Activated CD4-positive, alpha-beta T cell treated with anti-CD3 and anti-CD28 coated beads, Interleukin-2, amount 50 U/mL, for 16 hours (primary cell): ENCODE measurements at regions not wholly inside any gene's neighbourhood (a gene's known extent, or its start where the extent isn't known, plus 50 kb on each side); places are given as distances from the start of the nearest gene placed in this dataset.
"Not testable (repeated sequence)": the region's sequence is repeated elsewhere in the genome, so short reads cannot be mapped to it uniquely, and the experiment has no call there.

Experiments used
- DNase-seq: peaks from one replicate; pipeline ENCODE4 v3.0.0-alpha.2; 2020

DNA sequence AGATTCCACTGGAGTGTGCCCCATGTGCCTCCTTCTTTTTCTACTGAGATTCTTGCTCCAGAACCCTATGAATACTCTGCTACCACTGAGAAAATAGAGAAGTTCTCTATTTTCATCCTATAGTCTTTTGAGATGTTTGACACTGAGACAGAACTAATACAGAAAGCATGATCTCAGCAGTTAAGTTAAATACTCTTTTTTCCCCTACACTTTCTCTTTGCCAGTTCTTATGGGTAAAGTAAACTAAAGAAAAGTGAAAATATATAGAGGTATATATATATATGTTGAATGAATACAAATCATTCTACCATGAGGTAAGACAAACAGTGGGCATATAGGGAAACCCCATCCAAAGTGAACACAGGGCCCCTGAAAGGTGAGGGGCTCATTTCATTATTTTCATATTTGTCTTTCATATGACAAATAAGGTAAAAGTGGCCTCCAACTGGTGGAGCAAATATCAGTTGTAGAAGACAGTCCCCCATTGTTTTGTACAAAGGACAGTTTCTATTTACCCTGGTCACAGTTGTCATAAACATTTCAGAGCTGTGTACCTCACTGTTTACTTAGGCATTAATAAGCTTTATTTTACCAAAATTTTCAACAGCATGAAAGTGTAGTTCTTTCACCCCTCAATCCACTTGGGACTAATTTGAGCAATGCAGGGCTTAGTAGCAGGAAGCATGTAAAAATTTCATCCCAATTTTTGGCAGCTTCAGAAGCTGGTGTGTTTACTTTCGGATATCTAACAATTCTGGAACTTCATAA, 188.3 kb upstream of the MARCKS start:
- DNase-seq: no peak

DNA sequence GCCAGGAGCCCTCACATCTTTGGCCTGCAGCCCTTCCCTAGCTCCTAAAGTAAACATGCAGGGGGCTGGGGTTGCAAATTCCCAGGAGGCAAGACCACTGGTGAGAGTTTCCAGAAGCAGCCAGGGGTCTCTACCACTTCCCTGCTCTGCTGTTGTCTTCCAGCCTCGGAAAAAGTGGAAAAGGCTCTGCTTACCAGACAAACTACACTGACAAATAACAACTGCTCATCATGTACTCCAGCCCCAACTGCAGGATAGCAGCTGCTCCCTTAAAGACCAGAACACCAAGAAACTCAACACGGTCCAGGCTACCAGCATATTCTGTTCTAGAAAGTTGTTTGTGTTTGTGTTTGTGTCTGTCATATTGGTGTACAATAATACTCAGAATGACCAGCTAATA, 187.5 kb upstream of the MARCKS start:
- no peak for DNase-seq

GRCh38 chr6:113671421-113671820, 185.7 kb upstream of the MARCKS start:
- DNase-seq: no peak

DNA sequence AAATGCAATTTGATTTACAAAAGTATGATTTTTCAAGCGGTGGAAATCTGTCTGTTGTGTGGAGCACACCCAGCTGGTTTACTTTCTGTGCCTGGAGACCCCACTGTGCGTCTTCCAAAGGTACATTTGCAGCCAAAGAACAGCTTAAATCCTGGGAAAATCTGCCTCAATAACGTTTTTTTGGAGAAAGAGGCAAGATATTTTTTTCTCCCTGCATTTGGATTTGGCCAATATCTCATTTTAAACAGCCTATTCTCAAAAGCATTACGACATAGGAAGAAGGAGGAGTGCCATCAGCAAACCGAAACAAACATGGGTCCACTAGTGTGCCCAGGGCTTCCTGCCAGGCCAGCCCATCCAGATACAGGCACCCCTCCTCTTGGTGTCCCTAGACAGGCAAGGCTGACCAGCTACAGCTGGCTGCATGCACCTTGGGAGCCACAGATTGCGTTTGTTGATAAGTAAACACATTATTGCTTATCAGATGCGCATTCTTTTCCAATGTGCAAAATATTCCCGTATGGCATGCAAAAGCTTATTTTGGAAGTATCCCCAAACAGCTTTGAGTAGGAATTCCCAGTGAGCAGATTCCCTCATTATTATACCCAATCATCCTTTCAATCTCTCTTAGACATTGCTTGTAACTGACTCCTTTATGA, 184.5 kb upstream of the MARCKS start:
- no peak for DNase-seq

DNA sequence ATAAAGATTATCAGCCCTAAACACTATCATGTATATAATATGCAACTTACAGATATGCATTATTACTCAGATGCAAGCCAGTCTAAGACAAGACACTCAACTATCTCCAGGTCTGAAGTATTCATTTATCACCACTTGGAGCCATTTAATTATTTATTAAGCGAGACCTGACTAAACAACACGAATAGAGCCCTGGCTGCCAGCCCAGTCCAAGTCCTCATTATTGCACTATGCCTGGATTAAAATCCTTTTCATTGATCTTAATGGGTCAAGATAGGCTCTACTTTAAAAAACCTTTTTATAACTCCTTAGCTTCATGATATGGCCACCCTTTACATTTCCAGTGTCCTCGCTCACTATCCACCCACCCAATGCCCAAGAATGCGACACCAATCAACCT, 183.1 kb upstream of the MARCKS start:
- DNase-seq: no peak

- DNase-seq: no peak
These were observed 181.1 kb upstream of the MARCKS start for GRCh38 chr6:113676057-113676456.

DNA sequence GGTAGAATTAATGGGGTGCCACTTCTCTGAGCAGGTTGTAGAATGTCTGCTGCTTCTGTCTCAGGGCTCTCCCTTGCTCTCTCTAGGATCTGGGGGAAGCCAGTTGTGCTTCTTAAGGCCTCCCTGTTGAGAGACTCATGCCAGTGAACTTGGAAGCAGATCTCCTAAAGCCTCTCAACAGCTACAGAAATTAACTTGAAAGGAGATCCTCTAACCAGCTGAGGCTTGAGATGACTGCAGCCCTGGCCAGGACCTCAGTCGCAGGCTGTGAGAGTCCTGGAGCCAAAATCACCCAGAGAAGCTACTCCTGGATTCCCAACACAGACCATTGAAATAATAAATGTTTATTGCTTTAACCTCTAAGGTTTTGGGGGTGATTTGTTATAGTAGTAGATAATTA, 180.2 kb upstream of the MARCKS start:
- DNase-seq: no peak

DNA sequence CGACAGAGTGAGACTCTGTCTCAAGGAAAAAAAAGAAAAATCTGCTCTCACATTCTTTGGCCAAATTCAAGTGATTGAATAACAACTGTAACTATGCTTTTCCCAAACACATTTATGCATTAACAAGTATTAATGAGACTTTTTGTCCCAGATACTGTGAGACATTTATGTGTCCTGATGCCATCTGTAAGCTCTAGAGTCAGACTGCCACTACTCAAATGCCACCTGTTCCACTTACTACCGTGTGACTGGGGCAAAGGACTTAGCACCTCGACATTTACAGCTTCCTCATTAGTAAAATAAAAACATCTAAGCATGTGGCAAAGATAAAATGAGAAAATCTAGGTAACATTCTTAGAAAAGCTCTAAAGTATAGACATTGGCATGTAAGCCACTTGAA, 178.1 kb upstream of the MARCKS start:
- DNase-seq: no peak

DNA sequence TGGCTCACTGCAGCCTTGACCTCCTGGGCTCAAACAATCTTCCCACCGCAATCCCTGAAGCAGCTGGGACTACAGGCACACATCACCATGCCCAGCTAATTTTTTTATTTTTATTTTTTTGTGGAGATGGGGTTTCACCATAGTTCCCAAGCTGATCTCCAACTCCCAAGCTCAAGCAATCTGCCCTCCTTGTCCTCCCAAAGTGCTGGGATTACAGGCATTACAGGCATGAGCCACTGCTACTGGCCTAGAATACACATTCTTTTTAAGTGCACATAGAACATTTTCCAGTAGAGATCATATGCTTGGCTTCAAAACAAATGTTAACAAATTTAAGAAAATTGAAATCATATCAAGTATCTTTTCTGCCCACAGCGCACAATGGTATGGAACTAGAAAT, 176.8 kb upstream of the MARCKS start:
- no peak for DNase-seq

DNA sequence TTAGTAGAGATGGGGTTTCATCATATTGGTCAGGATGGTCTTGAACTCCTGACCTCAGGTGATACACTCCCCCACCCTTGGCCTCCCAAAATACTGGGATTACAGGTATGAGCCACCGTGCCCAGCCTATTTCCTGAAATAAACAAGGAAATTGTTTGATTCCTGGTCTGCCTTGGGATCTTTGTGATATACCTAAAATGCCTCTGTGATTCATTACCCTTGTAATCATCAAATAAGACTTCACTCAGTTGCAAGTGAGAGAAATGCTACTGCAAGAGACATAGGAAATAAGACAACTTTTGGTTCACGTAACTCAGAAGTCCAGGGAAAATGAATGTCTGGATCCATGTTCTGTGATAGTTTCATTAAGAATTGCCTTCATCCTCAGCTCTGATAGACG, 173.2 kb upstream of the MARCKS start:
- no peak for DNase-seq

- DNase-seq: no peak
These were observed 172.7 kb upstream of the MARCKS start for GRCh38 chr6:113684382-113684901.

GRCh38 chr6:113686049-113686448, 171.1 kb upstream of the MARCKS start:
- DNase-seq: no peak

- not testable (repeated sequence) for DNase-seq
These were observed 167.5 kb upstream of the MARCKS start for GRCh38 chr6:113689620-113690019.

DNA sequence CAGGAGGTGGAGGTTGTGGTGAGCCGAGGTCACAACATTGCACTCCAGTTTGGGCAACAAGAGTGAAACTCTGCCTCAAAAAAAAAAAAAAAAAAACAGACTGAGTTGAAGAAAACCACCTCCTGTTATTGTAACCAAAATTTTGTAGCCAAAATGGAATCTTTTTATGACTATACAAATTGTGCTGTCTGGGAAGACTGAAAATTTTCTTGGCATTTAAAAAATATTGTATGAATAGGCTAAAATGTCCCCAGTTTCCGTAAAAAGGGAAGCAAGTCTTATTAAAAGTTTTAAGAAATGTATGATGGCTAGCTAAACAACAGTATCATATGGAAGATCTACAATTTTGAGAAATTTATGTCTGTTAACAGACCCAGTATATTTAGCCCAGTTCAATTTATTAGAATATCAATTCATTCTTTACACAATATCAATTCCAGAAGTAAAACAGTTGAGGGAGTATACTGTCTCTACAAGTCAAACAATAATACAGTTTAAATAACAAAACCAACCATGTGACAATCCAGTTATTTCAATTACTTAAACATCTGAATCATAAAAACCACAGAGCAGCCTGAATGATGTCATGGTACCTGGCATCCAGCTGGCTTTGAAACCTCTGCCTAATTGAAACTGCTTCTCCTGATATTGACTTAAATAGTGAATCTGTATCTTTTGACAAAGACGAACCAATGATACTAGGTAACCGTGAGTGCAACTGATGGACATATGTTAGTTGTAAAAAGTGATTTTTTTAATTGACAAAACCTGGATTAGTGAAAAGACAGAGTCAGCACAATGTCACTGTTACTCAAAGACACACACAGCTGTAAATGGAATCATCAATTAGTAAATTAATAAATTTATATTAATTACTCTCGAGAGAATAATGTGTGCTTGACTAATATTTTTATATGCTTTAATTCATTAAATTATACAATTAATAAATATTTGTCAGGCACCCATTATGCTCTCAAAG, 166.6 kb upstream of the MARCKS start:
- DNase-seq: peak; percentile 23

GRCh38 chr6:113691260-113691656, 165.9 kb upstream of the MARCKS start:
- DNase-seq: no peak

DNA sequence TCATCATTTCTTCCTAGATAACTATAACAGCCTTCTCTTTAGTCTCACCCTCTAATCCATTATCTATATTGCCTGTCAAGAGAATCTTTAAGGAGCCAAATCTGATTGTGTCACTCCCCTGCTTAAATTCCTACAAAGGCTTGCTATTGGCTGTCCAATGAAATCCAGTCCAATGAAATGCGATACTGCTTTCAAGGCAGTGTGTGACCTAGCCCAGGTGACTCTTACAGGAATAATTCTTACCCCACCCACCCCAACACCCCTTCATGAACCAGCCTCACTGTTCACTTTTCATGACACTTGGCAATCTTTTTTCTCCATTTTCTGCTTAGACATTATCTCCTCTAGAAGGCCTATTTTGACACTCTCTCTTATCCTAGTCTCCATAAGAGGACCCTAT, 163.3 kb upstream of the MARCKS start:
- DNase-seq: no peak

DNA sequence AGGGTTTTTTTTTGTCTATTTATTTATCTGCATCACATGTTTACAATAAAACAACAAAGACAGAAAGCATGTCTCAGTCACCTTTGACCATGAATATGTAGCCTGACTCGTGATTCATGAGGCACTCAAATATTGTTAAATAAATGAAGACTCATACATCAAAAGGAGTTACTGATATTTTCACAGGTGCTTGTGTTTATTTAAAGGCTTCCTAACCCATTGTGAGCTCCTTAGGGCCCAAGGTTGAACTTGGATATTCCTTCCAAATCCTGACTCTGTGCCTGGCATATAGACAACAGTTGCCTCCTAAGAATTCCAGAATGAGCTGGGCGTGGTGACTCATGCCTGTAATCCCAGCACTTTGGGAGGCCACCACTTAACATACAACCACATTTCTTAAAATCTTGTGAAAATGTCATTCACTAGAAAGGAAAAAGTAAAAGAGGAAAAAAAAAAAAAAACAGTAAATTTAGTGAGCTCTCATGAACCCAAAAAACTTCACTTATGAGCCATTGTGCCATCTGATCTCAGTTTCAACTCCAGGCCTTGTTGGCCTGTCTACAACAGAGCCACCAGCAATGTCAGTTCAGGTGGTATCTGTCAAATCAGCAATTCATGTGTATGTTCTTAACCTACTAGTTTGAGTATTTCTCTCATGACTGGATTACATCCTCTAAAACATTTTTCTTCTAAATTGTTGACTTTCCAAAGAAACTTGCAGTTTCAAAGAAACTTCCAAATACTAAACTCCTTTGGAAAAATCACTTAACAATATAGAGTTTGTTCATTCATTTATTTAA, 162.7 kb upstream of the MARCKS start:
- no peak for DNase-seq

DNA sequence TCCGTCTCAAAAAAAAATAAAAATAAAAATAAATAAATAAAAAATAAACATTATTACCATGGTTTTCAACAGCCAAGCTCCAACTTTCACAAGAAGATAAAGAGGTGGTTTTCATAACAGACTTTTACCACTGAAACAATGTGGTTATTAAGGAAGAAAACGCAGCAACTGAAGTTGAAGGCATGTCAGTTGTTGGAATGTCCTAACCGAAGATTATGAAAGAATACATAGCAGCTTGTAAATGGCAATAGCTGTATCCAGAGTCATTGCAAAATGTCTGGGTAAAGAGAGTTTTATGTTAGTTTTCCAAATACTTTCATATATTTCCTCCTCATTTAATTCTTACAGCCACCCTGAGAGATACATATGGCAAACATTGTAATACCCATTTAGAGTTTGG, 161.6 kb upstream of the MARCKS start:
- DNase-seq: no peak

- DNase-seq: no peak
These were observed 160.2 kb upstream of the MARCKS start for GRCh38 chr6:113696960-113697359.

- no peak for DNase-seq
These were observed 159.3 kb upstream of the MARCKS start for GRCh38 chr6:113697632-113698410.

GRCh38 chr6:113699239-113699638, 157.9 kb upstream of the MARCKS start:
- DNase-seq: no peak
